Colonic mucosa (tissue), 4 donors: ENCODE measurements at regions not wholly inside any gene's neighbourhood (a gene's known extent, or its start where the extent isn't known, plus 50 kb on each side); places are given as distances from the start of the nearest gene placed in this dataset.
"Not testable (repeated sequence)": the region's sequence is repeated elsewhere in the genome, so short reads cannot be mapped to it uniquely, and the experiment has no call there.

Source experiments
- DNase-seq: peaks from one replicate; pipeline ENCODE4 v3.0.0-alpha.2; 2020
- H3K27ac ChIP-seq: fragments of 200-600 bp; one replicate; pipeline ENCODE4 v1.8.0; 2021
- H3K27me3 ChIP-seq: fragments of 200-600 bp; one replicate; pipeline ENCODE4 v1.8.0; 2021
- H3K36me3 ChIP-seq: fragments of 200-600 bp; one replicate; pipeline ENCODE4 v1.8.0; 2021
- H3K4me1 ChIP-seq: fragments of 200-600 bp; one replicate; pipeline ENCODE4 v1.8.0; 2021; ENCODE audit warnings: mild to moderate bottlenecking
- H3K4me3 ChIP-seq: fragments of 200-600 bp; one replicate; pipeline ENCODE4 v1.8.0; 2021
- H3K9ac ChIP-seq, 2 donors: one replicate each; pipeline ENCODE4 v1.7.0; 2013; ENCODE audit warnings: control low read depth in 2 of 2, low read depth in 2 of 2, low read length in 2 of 2
- H3K9me3 ChIP-seq: fragments of 200-600 bp; one replicate; pipeline ENCODE4 v1.8.0; 2021
- CTCF ChIP-seq: fragments of 200-600 bp; IDR thresholded peaks from one replicate; pipeline ENCODE4 v1.8.0; 2022; ENCODE audit warnings: antibody characterized with exemption, mild to moderate bottlenecking
- intact Hi-C: fragments of 100-400 bp; cut with DNase I; formaldehyde crosslinking; loops from one replicate; pipeline ENCODE4 v1.14.1; 2022
- donor health status: healthy.
- donor health status: DM: no; HTN: no; CAD: no.
- donor health status: DM: no; HTN: no; CAD: no.

GRCh38 chr7:136386876-136387275, 409.7 kb upstream of the MTPN start:
- Histone ChIP-seq H3K9ac (no peak overlapping the region), H3K27me3 (no peaks in the 10 kb centered on the region), H3K36me3 (no peaks in the 10 kb centered on the region), H3K27ac (no peak overlapping the region), H3K4me3 (no peak overlapping the region), H3K4me1 (no peaks in the 10 kb centered on the region), H3K9me3 (no peaks in the 10 kb centered on the region)
- intact Hi-C loops: no loop called here
- no peak for TF ChIP-seq CTCF
- DNase-seq: no peak

- intact Hi-C loops, H3K4me3 ChIP-seq, H3K9ac ChIP-seq, H3K9me3 ChIP-seq, DNase-seq, H3K4me1 ChIP-seq, H3K27me3 ChIP-seq, H3K36me3 ChIP-seq, H3K27ac ChIP-seq: not testable (repeated sequence)
Measured at GRCh38 chr7:136371409-136371808, 394.2 kb upstream of the MTPN start.

- Histone ChIP-seq H3K9me3 (no peaks in the 10 kb centered on the region), H3K27me3 (no peaks in the 10 kb centered on the region), H3K4me3 (no peak overlapping the region), H3K27ac (no peak overlapping the region), H3K36me3 (no peaks in the 10 kb centered on the region), H3K4me1 (no peaks in the 10 kb centered on the region), H3K9ac (no peak overlapping the region)
- no peak for DNase-seq
- no peak for TF ChIP-seq CTCF
- intact Hi-C loops: no loop called here
Measured at GRCh38 chr7:136370137-136370536, 393.0 kb upstream of the MTPN start.

GRCh38 chr7:136369225-136369624, 392.1 kb upstream of the MTPN start:
- H3K27me3 ChIP-seq: no peaks in the 10 kb centered on the region
- no peaks in the 10 kb centered on the region for H3K36me3 ChIP-seq
- H3K27ac ChIP-seq: no peak overlapping the region
- no peak overlapping the region for H3K9ac ChIP-seq
- intact Hi-C loops: no loop called here
- no peak for TF ChIP-seq CTCF
- DNase-seq: no peak
- H3K4me3 ChIP-seq: no peak overlapping the region
- no peaks in the 10 kb centered on the region for H3K9me3 ChIP-seq
- no peaks in the 10 kb centered on the region for H3K4me1 ChIP-seq

- Histone ChIP-seq H3K4me1 (no peaks in the 10 kb centered on the region), H3K9me3 (no peaks in the 10 kb centered on the region), H3K9ac (no peak overlapping the region), H3K4me3 (no peak overlapping the region), H3K27ac (no peak overlapping the region), H3K27me3 (no peaks in the 10 kb centered on the region), H3K36me3 (no peaks in the 10 kb centered on the region)
- intact Hi-C loops: no loop called here
- no peak for TF ChIP-seq CTCF
- DNase-seq: no peak
Measured at GRCh38 chr7:136359333-136359903, 382.3 kb upstream of the MTPN start.

- H3K4me3 ChIP-seq: no peak overlapping the region
- no peaks in the 10 kb centered on the region for H3K27me3 ChIP-seq
- H3K9ac ChIP-seq: no peak overlapping the region
- no peak overlapping the region for H3K27ac ChIP-seq
- no peak for DNase-seq
- no peaks in the 10 kb centered on the region for H3K9me3 ChIP-seq
- intact Hi-C loops: no loop called here
- no peak for TF ChIP-seq CTCF
- no peaks in the 10 kb centered on the region for H3K4me1 ChIP-seq
- H3K36me3 ChIP-seq: no peaks in the 10 kb centered on the region
Measured at GRCh38 chr7:136353287-136353686, 376.1 kb upstream of the MTPN start.
